CD14-positive monocyte (primary cell): ENCODE measurements at regions not wholly inside any gene's neighbourhood (a gene's known extent, or its start where the extent isn't known, plus 50 kb on each side); places are given as distances from the start of the nearest gene placed in this dataset.
"Not testable (repeated sequence)": the region's sequence is repeated elsewhere in the genome, so short reads cannot be mapped to it uniquely, and the experiment has no call there.

Experiments used
- DNase-seq, 3 donors: peaks; one replicate each; pipeline ENCODE4 v3.0.0-alpha.2; 2011 to 2022
- H2AFZ ChIP-seq: 2 replicates; pipeline ENCODE4 v1.6.0; 2012; ENCODE audit warnings: mild to moderate bottlenecking, low read depth, low read length, inconsistent platforms; ENCODE audit not compliant: insufficient read depth, poor library complexity, severe bottlenecking
- H3K27ac ChIP-seq, 2 donors: 1 replicate in 1 of 2; 2 replicates in 1 of 2; pipeline ENCODE4 v1.5.1; 2012 to 2013; ENCODE audit warnings: low read length in 2 of 2, control low read depth in 1 of 2, inconsistent platforms in 1 of 2, low read depth in 1 of 2, mild to moderate bottlenecking in 1 of 2
- H3K27me3 ChIP-seq, 2 donors: one replicate each; pipeline versions ENCODE4 v1.6.0 to v1.6.1; 2011 to 2013; ENCODE audit warnings: low read length in 2 of 2; ENCODE audit not compliant: control insufficient read depth in 2 of 2, insufficient read depth in 2 of 2
- H3K36me3 ChIP-seq, 2 donors: replicated peaks in 1 of 2; 1 replicate in 1 of 2; 2 replicates in 1 of 2; pipeline versions ENCODE4 v1.5.1 to v1.6.1; 2012 to 2013; ENCODE audit warnings: low read length in 2 of 2, control low read depth in 1 of 2, inconsistent platforms in 1 of 2, mild to moderate bottlenecking in 1 of 2; ENCODE audit not compliant: insufficient read depth in 2 of 2, control insufficient read depth in 1 of 2
- H3K4me1 ChIP-seq, 2 donors: 1 replicate in 1 of 2; 2 replicates in 1 of 2; pipeline versions ENCODE4 v1.5.1 to v1.6.1; 2012 to 2013; ENCODE audit warnings: low read length in 2 of 2, control low read depth in 1 of 2, inconsistent platforms in 1 of 2, mild to moderate bottlenecking in 1 of 2, moderate library complexity in 1 of 2; ENCODE audit not compliant: insufficient read depth in 2 of 2, control insufficient read depth in 1 of 2
- H3K4me2 ChIP-seq: replicated peaks from 2 replicates; pipeline ENCODE3; 2012; ENCODE audit warnings: low read length, moderate library complexity, mild to moderate bottlenecking; ENCODE audit not compliant: poor library complexity, severe bottlenecking; ENCODE audit errors: extremely low read depth
- H3K4me3 ChIP-seq, 3 experiments: fragments of 200-600 bp in 1 of 3; sonication (generic) in 1 of 3; replicated peaks in 1 of 3; 1 replicate in 2 of 3; 2 replicates in 1 of 3; pipeline ENCODE4 v1.5.1; 2011 to 2013; ENCODE audit warnings: low read length in 3 of 3, mild to moderate bottlenecking in 3 of 3, control low read depth in 2 of 3, low read depth in 2 of 3, inconsistent platforms in 1 of 3, moderate library complexity in 1 of 3
- H3K79me2 ChIP-seq: 2 replicates; pipeline ENCODE4 v1.6.0; 2012; ENCODE audit warnings: mild to moderate bottlenecking, control low read depth, inconsistent platforms, low read length, moderate library complexity; ENCODE audit not compliant: insufficient read depth
- H3K9ac ChIP-seq: 2 replicates; pipeline ENCODE4 v1.6.0; 2017; ENCODE audit warnings: low read length, mild to moderate bottlenecking; ENCODE audit not compliant: insufficient read depth, poor library complexity, severe bottlenecking
- H3K9me3 ChIP-seq, 2 donors: replicated peaks in 1 of 2; 1 replicate in 1 of 2; 2 replicates in 1 of 2; pipeline versions ENCODE4 v1.5.1 to v1.6.1; 2012 to 2013; ENCODE audit warnings: low read length in 2 of 2, control low read depth in 1 of 2; ENCODE audit not compliant: control insufficient read depth in 1 of 2, insufficient read depth in 1 of 2
- H4K20me1 ChIP-seq: 2 replicates; pipeline ENCODE4 v1.6.0; 2012; ENCODE audit warnings: mild to moderate bottlenecking, low read length, control low read depth, moderate library complexity; ENCODE audit not compliant: insufficient read depth
- H3K27ac Mint-ChIP-seq, 7 donors: one replicate each; pipeline ENCODE4 v1.8.0; 2020; ENCODE audit warnings: mild to moderate bottlenecking in 7 of 7, mixed read lengths in 7 of 7, moderate library complexity in 6 of 7, inconsistent platforms in 2 of 7
- H3K27me3 Mint-ChIP-seq, 3 donors: one replicate each; pipeline ENCODE4 v1.8.0; 2021 to 2022; ENCODE audit warnings: low read depth in 3 of 3, mild to moderate bottlenecking in 3 of 3, mixed read lengths in 3 of 3, moderate library complexity in 3 of 3, inconsistent platforms in 1 of 3
- H3K36me3 Mint-ChIP-seq, 2 donors: one replicate each; pipeline ENCODE4 v1.8.0; 2020; ENCODE audit warnings: mixed read lengths in 2 of 2, inconsistent platforms in 1 of 2, mild to moderate bottlenecking in 1 of 2
- H3K4me1 Mint-ChIP-seq: one replicate; pipeline ENCODE4 v1.8.0; 2020; ENCODE audit warnings: mild to moderate bottlenecking, mixed read lengths
- H3K4me3 Mint-ChIP-seq, 2 donors: one replicate each; pipeline ENCODE4 v1.8.0; 2020; ENCODE audit warnings: mild to moderate bottlenecking in 2 of 2, mixed read lengths in 2 of 2, moderate library complexity in 1 of 2
- H3K9me3 Mint-ChIP-seq, 7 donors: one replicate each; pipeline ENCODE4 v1.8.0; 2020 to 2022; ENCODE audit warnings: mixed read lengths in 7 of 7, mild to moderate bottlenecking in 6 of 7, moderate library complexity in 6 of 7, inconsistent platforms in 2 of 7
- WGBS: methylation state at CpG from one replicate; pipeline ENCODE4 v1.1.5; 2013; ENCODE audit warnings: missing lambda C conversion rate; ENCODE audit not compliant: insufficient coverage; 5-methylcytosine and 5-hydroxymethylcytosine counted together
- intact Hi-C, 2 donors: fragments of 100-400 bp; cut with micrococcal nuclease; formaldehyde crosslinking; loops; one replicate each; pipeline versions ENCODE4 v1.15.0 to v1.15.1; 2023
- TF ChIP-seq, protein P1 (sequence below): fragments of 200-600 bp; IDR thresholded peaks from one replicate; pipeline ENCODE4 v1.8.0; 2022; ENCODE audit warnings: antibody characterized with exemption, mild to moderate bottlenecking

DNA sequence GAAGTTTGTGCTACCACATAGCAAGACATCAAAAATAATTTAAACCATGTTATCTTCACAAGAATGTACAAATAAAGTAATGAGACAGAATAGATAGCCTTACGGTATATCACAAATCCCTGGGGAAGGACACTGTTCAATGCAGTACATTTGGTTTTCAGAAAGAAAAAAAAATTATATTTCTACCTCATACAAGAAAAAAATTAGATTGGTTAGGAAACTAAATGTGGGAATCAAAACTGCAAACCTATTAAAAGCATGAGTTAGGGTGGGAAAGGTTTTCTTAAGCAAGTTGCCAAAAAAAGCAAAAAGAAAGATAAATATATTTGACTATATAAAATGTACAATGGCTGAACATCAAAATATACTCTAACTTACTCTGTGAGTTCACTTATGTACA lies 201.9 kb upstream of the NREP start:
- Mint-ChIP-seq H3K27me3 (peaks cover 0 to 2% (median 0%) of the 10 kb centered on the region in 3 donors), H3K27ac (no peak overlapping the region), H3K36me3 (no peaks in the 10 kb centered on the region), H3K4me1 (peaks cover 9% of the 10 kb centered on the region), H3K4me3 (no peak overlapping the region), H3K9me3 (peaks cover 0 to 3% (median 2%) of the 10 kb centered on the region in 7 donors)
- no peak overlapping the region for H2AFZ ChIP-seq
- no CpG with 5 or more reads among the region's 1 CpG for WGBS
- no peak for DNase-seq
- TF ChIP-seq, protein P1, sequence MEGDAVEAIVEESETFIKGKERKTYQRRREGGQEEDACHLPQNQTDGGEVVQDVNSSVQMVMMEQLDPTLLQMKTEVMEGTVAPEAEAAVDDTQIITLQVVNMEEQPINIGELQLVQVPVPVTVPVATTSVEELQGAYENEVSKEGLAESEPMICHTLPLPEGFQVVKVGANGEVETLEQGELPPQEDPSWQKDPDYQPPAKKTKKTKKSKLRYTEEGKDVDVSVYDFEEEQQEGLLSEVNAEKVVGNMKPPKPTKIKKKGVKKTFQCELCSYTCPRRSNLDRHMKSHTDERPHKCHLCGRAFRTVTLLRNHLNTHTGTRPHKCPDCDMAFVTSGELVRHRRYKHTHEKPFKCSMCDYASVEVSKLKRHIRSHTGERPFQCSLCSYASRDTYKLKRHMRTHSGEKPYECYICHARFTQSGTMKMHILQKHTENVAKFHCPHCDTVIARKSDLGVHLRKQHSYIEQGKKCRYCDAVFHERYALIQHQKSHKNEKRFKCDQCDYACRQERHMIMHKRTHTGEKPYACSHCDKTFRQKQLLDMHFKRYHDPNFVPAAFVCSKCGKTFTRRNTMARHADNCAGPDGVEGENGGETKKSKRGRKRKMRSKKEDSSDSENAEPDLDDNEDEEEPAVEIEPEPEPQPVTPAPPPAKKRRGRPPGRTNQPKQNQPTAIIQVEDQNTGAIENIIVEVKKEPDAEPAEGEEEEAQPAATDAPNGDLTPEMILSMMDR = no peak
- H3K27me3 ChIP-seq = no peaks in the 10 kb centered on the region
- H3K9me3 ChIP-seq = no peaks in the 10 kb centered on the region
- no peaks in the 10 kb centered on the region for H4K20me1 ChIP-seq
- no peak overlapping the region for H3K9ac ChIP-seq
- no peak overlapping the region for H3K27ac ChIP-seq
- intact Hi-C loops = no loop called here
- H3K79me2 ChIP-seq = no peaks in the 10 kb centered on the region
- H3K36me3 ChIP-seq = no peaks in the 10 kb centered on the region
- H3K4me1 ChIP-seq = no peaks in the 10 kb centered on the region
- no peak overlapping the region for H3K4me2 ChIP-seq
- no peak overlapping the region for H3K4me3 ChIP-seq

DNA sequence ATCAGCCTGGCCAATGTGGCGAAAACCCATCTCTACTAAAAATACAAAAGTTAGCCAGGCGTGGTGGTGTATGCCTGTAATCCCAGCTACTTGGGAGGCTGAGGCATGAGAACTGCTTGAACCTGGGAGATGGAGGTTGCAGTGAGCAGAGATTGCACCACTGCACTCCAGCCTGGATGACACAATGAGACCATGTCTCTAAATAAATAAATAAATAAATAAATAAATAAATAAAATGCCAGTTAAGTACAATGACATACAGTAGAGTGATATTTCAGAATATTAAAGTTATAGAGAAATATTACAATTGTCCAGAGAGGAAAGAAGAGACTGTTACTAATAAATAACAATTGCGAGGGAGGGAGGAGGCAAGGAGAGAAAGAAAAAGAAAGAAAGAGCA lies 199.8 kb upstream of the NREP start:
- H3K9ac ChIP-seq, H3K27ac ChIP-seq, H2AFZ ChIP-seq, H3K4me2 ChIP-seq, DNase-seq, H3K27me3 Mint-ChIP-seq, H3K4me1 ChIP-seq, H3K36me3 ChIP-seq, H3K27me3 ChIP-seq, H3K9me3 Mint-ChIP-seq, H3K9me3 ChIP-seq, H3K27ac Mint-ChIP-seq, H3K79me2 ChIP-seq, H3K4me3 Mint-ChIP-seq, intact Hi-C loops, H4K20me1 ChIP-seq, H3K36me3 Mint-ChIP-seq, H3K4me3 ChIP-seq: not testable (repeated sequence)
- no CpG with 5 or more reads among the region's 3 CpGs for WGBS
- H3K4me1 Mint-ChIP-seq = peaks cover 10% of the 10 kb centered on the region
